Retinal pigment epithelial cell (primary cell): ENCODE measurements at regions not wholly inside any gene's neighbourhood (a gene's known extent, or its start where the extent isn't known, plus 50 kb on each side); places are given as distances from the start of the nearest gene placed in this dataset.

Source experiments
- DNase-seq: peaks from one replicate; pipeline ENCODE4 v3.0.0-alpha.2; 2010; ENCODE audit warnings: low read depth
- H3K4me3 ChIP-seq: 2 replicates; pipeline ENCODE4 v1.5.1; 2011; ENCODE audit warnings: mild to moderate bottlenecking, low read length, control low read depth, moderate library complexity
- CTCF ChIP-seq: conservative IDR thresholded peaks from 2 replicates; pipeline ENCODE4 v1.5.1; 2011; ENCODE audit warnings: low read depth, low read length, control low read depth, inconsistent platforms

GRCh38 chr2:33746208-33746800 lies 147.2 kb upstream of the FAM98A start:
- H3K4me3 ChIP-seq: no peak overlapping the region
- DNase-seq: no peak
- no peak for TF ChIP-seq CTCF

- no peak for DNase-seq
- H3K4me3 ChIP-seq: no peak overlapping the region
- TF ChIP-seq CTCF: no peak
Observed at GRCh38 chr2:33735096-33735495, 136.0 kb upstream of the FAM98A start.

- H3K4me3 ChIP-seq: no peak overlapping the region
- no peak for TF ChIP-seq CTCF
- no peak for DNase-seq
Observed at GRCh38 chr2:33730804-33731203, 131.7 kb upstream of the FAM98A start.

GRCh38 chr2:33730193-33730592 lies 131.1 kb upstream of the FAM98A start:
- no peak for DNase-seq
- TF ChIP-seq CTCF: no peak
- no peak overlapping the region for H3K4me3 ChIP-seq

GRCh38 chr2:33729353-33729752 lies 130.3 kb upstream of the FAM98A start:
- DNase-seq: no peak
- no peak for TF ChIP-seq CTCF
- no peak overlapping the region for H3K4me3 ChIP-seq

- no peak for DNase-seq
- TF ChIP-seq CTCF: no peak
- no peak overlapping the region for H3K4me3 ChIP-seq
Observed at GRCh38 chr2:33728106-33728505, 129.0 kb upstream of the FAM98A start.

- no peak for TF ChIP-seq CTCF
- DNase-seq: no peak
- H3K4me3 ChIP-seq: no peak overlapping the region
Observed at GRCh38 chr2:33727361-33728032, 128.4 kb upstream of the FAM98A start.
